ENCODE measurements at regions not wholly inside any gene's neighbourhood (a gene's known extent, or its start where the extent isn't known, plus 50 kb on each side); places are given as distances from the start of the nearest gene placed in this dataset.

DNA sequence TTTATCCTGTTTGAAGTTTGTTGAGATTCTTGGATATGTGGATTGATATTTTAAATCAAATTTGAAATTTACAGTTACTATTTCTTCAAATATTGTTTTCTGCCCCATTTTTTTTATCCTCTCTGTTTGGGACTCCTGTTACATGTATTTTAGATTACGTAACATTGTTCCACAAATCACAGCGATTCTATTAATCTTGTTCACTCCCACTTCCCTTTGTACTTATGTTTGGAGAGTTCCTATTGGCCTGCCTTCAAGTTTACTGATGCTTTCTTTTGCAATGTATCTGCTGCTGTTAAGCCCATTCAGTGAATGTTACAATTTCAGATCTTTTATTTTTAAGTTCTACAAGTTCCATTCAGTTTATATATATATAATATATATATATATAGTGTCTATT is 288.3 kb upstream of the TNRC6C start:
- no peaks in the 10 kb centered on the region for H3K9me3 ChIP-seq (ENCODE audit: control insufficient read depth, low read length)
- H3K4me3 ChIP-seq (ENCODE audit: low read length) = no peak overlapping the region
- peaks cover 2% of the 10 kb centered on the region for H3K27me3 ChIP-seq (ENCODE audit: control insufficient read depth, insufficient read depth, low read length)
- no peaks in the 10 kb centered on the region for H3K4me1 ChIP-seq (ENCODE audit: control insufficient read depth, insufficient read depth, low read length)
- H3K9ac ChIP-seq (ENCODE audit: low read length) = no peak overlapping the region
- no peaks in the 10 kb centered on the region for H3K36me3 ChIP-seq (ENCODE audit: control insufficient read depth, insufficient read depth, low read length)

GRCh38 chr17:77674358-77674757 is 284.1 kb upstream of the TNRC6C start:
- H3K9ac ChIP-seq (ENCODE audit: low read length) = no peak overlapping the region
- no peaks in the 10 kb centered on the region for H3K9me3 ChIP-seq (ENCODE audit: control insufficient read depth, low read length)
- H3K36me3 ChIP-seq (ENCODE audit: control insufficient read depth, insufficient read depth, low read length) = no peaks in the 10 kb centered on the region
- no peaks in the 10 kb centered on the region for H3K4me1 ChIP-seq (ENCODE audit: control insufficient read depth, insufficient read depth, low read length)
- H3K4me3 ChIP-seq (ENCODE audit: low read length) = no peak overlapping the region
- peaks cover 8% of the 10 kb centered on the region for H3K27me3 ChIP-seq (ENCODE audit: control insufficient read depth, insufficient read depth, low read length)

- Histone ChIP-seq H3K9ac (ENCODE audit: low read length) (no peak overlapping the region), H3K4me3 (ENCODE audit: low read length) (no peak overlapping the region), H3K36me3 (ENCODE audit: control insufficient read depth, insufficient read depth, low read length) (no peaks in the 10 kb centered on the region), H3K9me3 (ENCODE audit: control insufficient read depth, low read length) (no peaks in the 10 kb centered on the region), H3K27me3 (ENCODE audit: control insufficient read depth, insufficient read depth, low read length) (peaks cover 8% of the 10 kb centered on the region), H3K4me1 (ENCODE audit: control insufficient read depth, insufficient read depth, low read length) (no peaks in the 10 kb centered on the region)
Observed at GRCh38 chr17:77675411-77675810, 283.1 kb upstream of the TNRC6C start.

DNA sequence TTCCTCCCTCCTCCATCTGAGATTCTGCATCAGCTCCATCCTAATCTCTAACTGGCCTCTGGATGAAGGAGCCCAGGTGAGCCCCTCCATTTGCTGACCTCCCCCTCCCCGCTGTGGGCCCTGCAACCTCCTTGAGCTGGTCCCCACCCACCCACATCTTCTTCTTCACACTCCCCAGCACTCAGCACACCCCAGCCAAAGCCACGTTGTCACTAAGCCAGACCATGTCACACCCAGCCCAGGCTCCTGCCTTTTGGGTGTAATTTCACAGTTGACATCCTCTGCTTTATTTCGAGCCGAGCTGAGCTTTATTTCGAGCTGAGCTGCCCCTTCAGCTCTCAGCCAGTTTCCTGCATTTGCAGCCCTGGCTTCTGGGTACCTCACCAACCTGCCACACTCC is 282.7 kb upstream of the TNRC6C start:
- peaks cover 8% of the 10 kb centered on the region for H3K27me3 ChIP-seq (ENCODE audit: control insufficient read depth, insufficient read depth, low read length)
- H3K9me3 ChIP-seq (ENCODE audit: control insufficient read depth, low read length) = no peaks in the 10 kb centered on the region
- H3K36me3 ChIP-seq (ENCODE audit: control insufficient read depth, insufficient read depth, low read length) = no peaks in the 10 kb centered on the region
- H3K4me1 ChIP-seq (ENCODE audit: control insufficient read depth, insufficient read depth, low read length) = no peaks in the 10 kb centered on the region
- H3K4me3 ChIP-seq (ENCODE audit: low read length) = no peak overlapping the region
- H3K9ac ChIP-seq (ENCODE audit: low read length) = no peak overlapping the region

- Histone ChIP-seq H3K9me3 (ENCODE audit: control insufficient read depth, low read length) (no peaks in the 10 kb centered on the region), H3K27me3 (ENCODE audit: control insufficient read depth, insufficient read depth, low read length) (peaks cover 8% of the 10 kb centered on the region), H3K36me3 (ENCODE audit: control insufficient read depth, insufficient read depth, low read length) (no peaks in the 10 kb centered on the region), H3K4me1 (ENCODE audit: control insufficient read depth, insufficient read depth, low read length) (no peaks in the 10 kb centered on the region), H3K4me3 (ENCODE audit: low read length) (no peak overlapping the region), H3K9ac (ENCODE audit: low read length) (no peak overlapping the region)
Observed at GRCh38 chr17:77676237-77676661, 282.3 kb upstream of the TNRC6C start.

- no peaks in the 10 kb centered on the region for H3K9me3 ChIP-seq (ENCODE audit: control insufficient read depth, low read length)
- no peaks in the 10 kb centered on the region for H3K36me3 ChIP-seq (ENCODE audit: control insufficient read depth, insufficient read depth, low read length)
- H3K27me3 ChIP-seq (ENCODE audit: control insufficient read depth, insufficient read depth, low read length) = peaks cover 8% of the 10 kb centered on the region
- no peak overlapping the region for H3K4me3 ChIP-seq (ENCODE audit: low read length)
- no peak overlapping the region for H3K9ac ChIP-seq (ENCODE audit: low read length)
- no peaks in the 10 kb centered on the region for H3K4me1 ChIP-seq (ENCODE audit: control insufficient read depth, insufficient read depth, low read length)
Observed at GRCh38 chr17:77677211-77677610, 281.3 kb upstream of the TNRC6C start.

GRCh38 chr17:77677630-77678029 is 280.9 kb upstream of the TNRC6C start:
- Histone ChIP-seq H3K4me1 (ENCODE audit: control insufficient read depth, insufficient read depth, low read length) (no peaks in the 10 kb centered on the region), H3K36me3 (ENCODE audit: control insufficient read depth, insufficient read depth, low read length) (no peaks in the 10 kb centered on the region), H3K9ac (ENCODE audit: low read length) (no peak overlapping the region), H3K4me3 (ENCODE audit: low read length) (no peak overlapping the region), H3K9me3 (ENCODE audit: control insufficient read depth, low read length) (no peaks in the 10 kb centered on the region), H3K27me3 (ENCODE audit: control insufficient read depth, insufficient read depth, low read length) (peaks cover 8% of the 10 kb centered on the region)

- Histone ChIP-seq H3K9me3 (ENCODE audit: control insufficient read depth, low read length) (no peaks in the 10 kb centered on the region), H3K4me3 (ENCODE audit: low read length) (no peak overlapping the region), H3K36me3 (ENCODE audit: control insufficient read depth, insufficient read depth, low read length) (no peaks in the 10 kb centered on the region), H3K9ac (ENCODE audit: low read length) (no peak overlapping the region), H3K4me1 (ENCODE audit: control insufficient read depth, insufficient read depth, low read length) (no peaks in the 10 kb centered on the region), H3K27me3 (ENCODE audit: control insufficient read depth, insufficient read depth, low read length) (peaks cover 8% of the 10 kb centered on the region)
Observed at GRCh38 chr17:77679589-77679988, 278.9 kb upstream of the TNRC6C start.

DNA sequence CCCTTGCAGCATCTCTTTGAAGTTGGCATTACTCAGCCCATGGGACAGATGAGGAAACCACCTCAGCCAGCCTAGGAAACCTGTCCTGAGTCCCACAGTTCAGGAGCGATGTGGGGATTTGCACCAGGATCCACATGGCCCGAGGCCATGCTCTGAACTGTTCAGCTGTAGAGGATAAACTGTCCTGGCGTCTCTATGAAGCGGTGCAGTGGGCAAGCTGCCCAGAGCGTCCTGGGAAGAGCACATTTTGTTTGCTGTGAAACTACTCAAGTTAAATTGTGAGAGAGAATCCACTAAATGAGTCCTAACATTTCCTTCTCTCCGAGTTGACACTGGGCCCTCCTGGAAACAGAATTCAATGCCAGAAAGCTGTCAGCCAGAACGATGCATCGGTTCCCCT is 276.6 kb upstream of the TNRC6C start:
- Histone ChIP-seq H3K4me1 (ENCODE audit: control insufficient read depth, insufficient read depth, low read length) (no peaks in the 10 kb centered on the region), H3K36me3 (ENCODE audit: control insufficient read depth, insufficient read depth, low read length) (no peaks in the 10 kb centered on the region), H3K27me3 (ENCODE audit: control insufficient read depth, insufficient read depth, low read length) (no peaks in the 10 kb centered on the region), H3K9me3 (ENCODE audit: control insufficient read depth, low read length) (no peaks in the 10 kb centered on the region), H3K4me3 (ENCODE audit: low read length) (no peak overlapping the region), H3K9ac (ENCODE audit: low read length) (no peak overlapping the region)

GRCh38 chr17:77684803-77685798 is 273.4 kb upstream of the TNRC6C start:
- H3K27me3 ChIP-seq (ENCODE audit: control insufficient read depth, insufficient read depth, low read length) = no peaks in the 10 kb centered on the region
- no peaks in the 10 kb centered on the region for H3K9me3 ChIP-seq (ENCODE audit: control insufficient read depth, low read length)
- no peaks in the 10 kb centered on the region for H3K4me1 ChIP-seq (ENCODE audit: control insufficient read depth, insufficient read depth, low read length)
- H3K4me3 ChIP-seq (ENCODE audit: low read length) = no peak overlapping the region
- H3K36me3 ChIP-seq (ENCODE audit: control insufficient read depth, insufficient read depth, low read length) = no peaks in the 10 kb centered on the region
- no peak overlapping the region for H3K9ac ChIP-seq (ENCODE audit: low read length)

DNA sequence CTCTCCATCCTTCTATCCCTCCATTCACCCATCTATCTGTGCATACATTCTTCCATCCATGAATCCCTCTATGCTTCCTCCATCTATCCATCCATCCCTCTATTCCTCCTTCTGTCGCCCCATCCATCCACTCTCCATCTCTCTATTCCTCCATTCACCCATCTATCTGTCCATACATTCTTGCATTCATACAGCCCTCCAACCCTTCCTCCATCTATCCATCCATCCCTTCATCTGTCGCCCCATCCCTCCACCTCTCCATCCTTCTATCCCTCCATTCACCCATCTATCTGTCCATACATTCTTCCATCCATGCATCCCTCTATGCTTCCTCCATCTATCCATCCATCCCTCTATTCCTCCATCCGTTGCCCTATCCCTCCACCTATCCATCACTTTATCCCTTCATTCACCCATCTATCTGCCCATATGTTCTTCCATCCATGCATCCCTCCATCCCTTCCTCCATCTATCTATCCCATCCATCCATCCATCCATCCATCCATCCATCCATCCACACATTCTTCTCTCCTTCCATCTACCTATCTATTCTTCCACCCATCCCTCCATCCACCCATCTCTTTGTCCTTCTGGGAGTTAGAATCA is 272.5 kb upstream of the TNRC6C start:
- Histone ChIP-seq H3K9me3 (ENCODE audit: control insufficient read depth, low read length) (no peaks in the 10 kb centered on the region), H3K9ac (ENCODE audit: low read length) (no peak overlapping the region), H3K4me1 (ENCODE audit: control insufficient read depth, insufficient read depth, low read length) (no peaks in the 10 kb centered on the region), H3K27me3 (ENCODE audit: control insufficient read depth, insufficient read depth, low read length) (no peaks in the 10 kb centered on the region), H3K4me3 (ENCODE audit: low read length) (no peak overlapping the region), H3K36me3 (ENCODE audit: control insufficient read depth, insufficient read depth, low read length) (no peaks in the 10 kb centered on the region)

- H3K4me1 ChIP-seq (ENCODE audit: control insufficient read depth, insufficient read depth, low read length) = no peaks in the 10 kb centered on the region
- no peak overlapping the region for H3K4me3 ChIP-seq (ENCODE audit: low read length)
- H3K36me3 ChIP-seq (ENCODE audit: control insufficient read depth, insufficient read depth, low read length) = no peaks in the 10 kb centered on the region
- H3K9me3 ChIP-seq (ENCODE audit: control insufficient read depth, low read length) = no peaks in the 10 kb centered on the region
- H3K27me3 ChIP-seq (ENCODE audit: control insufficient read depth, insufficient read depth, low read length) = no peaks in the 10 kb centered on the region
- no peak overlapping the region for H3K9ac ChIP-seq (ENCODE audit: low read length)
Observed at GRCh38 chr17:77686903-77687302, 271.6 kb upstream of the TNRC6C start.
